ENCODE measurements at regions not wholly inside any gene's neighbourhood (a gene's known extent, or its start where the extent isn't known, plus 50 kb on each side); places are given as distances from the start of the nearest gene placed in this dataset.

DNA sequence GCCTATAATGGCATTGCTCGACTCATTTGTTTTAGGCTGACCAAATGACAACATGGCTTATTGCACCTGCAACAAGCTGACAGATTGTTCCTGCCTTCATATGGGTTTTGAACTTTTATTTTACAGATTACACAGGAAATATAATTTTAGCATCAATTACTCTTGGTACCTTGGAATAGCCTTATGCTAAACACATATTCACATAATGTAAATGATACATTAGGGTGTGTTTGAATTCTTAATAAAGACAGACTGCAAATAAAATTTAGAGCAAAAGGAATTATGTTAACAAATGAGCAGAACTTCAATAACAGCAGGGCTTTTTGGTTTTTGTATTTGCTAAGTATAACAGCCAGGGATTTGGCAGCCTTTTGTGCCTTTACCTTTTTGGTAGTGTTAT, 51.9 kb upstream of the TMC3 start:
- H3K9me2 ChIP-seq, result 0 out of 2 replicates have a peak, but pooled peaks cover 5% of the 10 kb centered on the region
- no peak overlapping the region for H3K4me3 ChIP-seq (ENCODE audit: low read depth in 2 of 2, low read length in 1 of 2)
- no peak overlapping the region for H3K27ac ChIP-seq (ENCODE audit: low read depth in 2 of 2, low read length in 1 of 2)
- TF ChIP-seq RAD21 (IDR thresholded peaks at IDR 0.05; ENCODE audit: low read length) (no peak), GATA2 (CRISPR knock-in tag; IDR thresholded peaks at IDR 0.05) (no peak), TAF1 (IDR thresholded peaks at IDR 0.05; ENCODE audit: borderline replicate concordance, low read depth, low read length) (no peak), FOXJ3 (CRISPR knock-in tag; IDR thresholded peaks at IDR 0.05) (no peak), NFIC (IDR thresholded peaks at IDR 0.05; ENCODE audit: borderline replicate concordance) (no peak), TCF12 (IDR thresholded peaks at IDR 0.05) (no peak), YY1 (IDR thresholded peaks at IDR 0.05; ENCODE audit: low read depth) (no peak), MAX (IDR thresholded peaks at IDR 0.05; ENCODE audit: low read depth) (no peak), SMC3 (IDR thresholded peaks at IDR 0.05; ENCODE audit: low read depth, low read length) (no peak), GABPA (IDR thresholded peaks at IDR 0.05; ENCODE audit: low read depth) (no peak), POLR2AphosphoS5 (IDR thresholded peaks at IDR 0.05; ENCODE audit: low read depth, low read length) (no peak)
- TF ChIP-seq, protein P1, sequence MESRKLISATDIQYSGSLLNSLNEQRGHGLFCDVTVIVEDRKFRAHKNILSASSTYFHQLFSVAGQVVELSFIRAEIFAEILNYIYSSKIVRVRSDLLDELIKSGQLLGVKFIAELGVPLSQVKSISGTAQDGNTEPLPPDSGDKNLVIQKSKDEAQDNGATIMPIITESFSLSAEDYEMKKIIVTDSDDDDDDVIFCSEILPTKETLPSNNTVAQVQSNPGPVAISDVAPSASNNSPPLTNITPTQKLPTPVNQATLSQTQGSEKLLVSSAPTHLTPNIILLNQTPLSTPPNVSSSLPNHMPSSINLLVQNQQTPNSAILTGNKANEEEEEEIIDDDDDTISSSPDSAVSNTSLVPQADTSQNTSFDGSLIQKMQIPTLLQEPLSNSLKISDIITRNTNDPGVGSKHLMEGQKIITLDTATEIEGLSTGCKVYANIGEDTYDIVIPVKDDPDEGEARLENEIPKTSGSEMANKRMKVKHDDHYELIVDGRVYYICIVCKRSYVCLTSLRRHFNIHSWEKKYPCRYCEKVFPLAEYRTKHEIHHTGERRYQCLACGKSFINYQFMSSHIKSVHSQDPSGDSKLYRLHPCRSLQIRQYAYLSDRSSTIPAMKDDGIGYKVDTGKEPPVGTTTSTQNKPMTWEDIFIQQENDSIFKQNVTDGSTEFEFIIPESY (IDR thresholded peaks at IDR 0.05; ENCODE audit: borderline replicate concordance, low read depth), result no peak
- WGBS (ENCODE audit: low lambda C conversion rate), result 27% methylated on average over 1 of the region's 1 CpG
- no peak overlapping the region for H2AFZ ChIP-seq (ENCODE audit: low read depth)
- POLR2A ChIA-PET, result no interaction called here
- no peaks in the 10 kb centered on the region for H3K27me3 ChIP-seq (ENCODE audit: insufficient read depth)
- H3F3A ChIP-seq (replicated peaks; ENCODE audit: insufficient read depth), result no peaks in the 10 kb centered on the region
- no peaks in the 10 kb centered on the region for H3K79me2 ChIP-seq (ENCODE audit: insufficient read depth)
- no peak overlapping the region for H3K4me2 ChIP-seq
- H3K9ac ChIP-seq, result no peak overlapping the region
- no peaks in the 10 kb centered on the region for H3K9me3 ChIP-seq
- no peaks in the 10 kb centered on the region for H4K20me1 ChIP-seq (ENCODE audit: insufficient read depth)
- no peaks in the 10 kb centered on the region for H3K36me3 ChIP-seq (replicated peaks in 1 of 2; ENCODE audit: control insufficient read depth in 1 of 2, insufficient read depth in 2 of 2, low read length in 1 of 2)
- no peak for DNase-seq
- no peaks in the 10 kb centered on the region for H3K4me1 ChIP-seq (ENCODE audit: control insufficient read depth in 1 of 2, insufficient read depth in 2 of 2, low read depth in 1 of 2, low read length in 1 of 2)
- CTCF ChIA-PET, result no interaction called here
